Pancreas (tissue), 10 donors: ENCODE measurements at regions not wholly inside any gene's neighbourhood (a gene's known extent, or its start where the extent isn't known, plus 50 kb on each side); places are given as distances from the start of the nearest gene placed in this dataset.

Source experiments
- ATAC-seq, 4 donors: fragments of 200-7000 bp; cut with Tn5 transposase; one replicate each; pipeline versions ENCODE4 v1.8.0 to v1.9.1; 2020; ENCODE audit warnings: mild to moderate bottlenecking in 4 of 4, moderate library complexity in 4 of 4
- DNase-seq, 6 donors: peaks; one replicate each; pipeline ENCODE4 v3.0.0-alpha.2; 2020
- FAIRE-seq: peaks from 2 replicates; lab custom pipeline; 2012; peaks lifted over from hg19 to GRCh38; lab: Jason Lieb, UNC
- H3K27ac ChIP-seq, 4 donors: fragments of 200-600 bp; sonication (generic); 1 replicate in 3 of 4; 2 replicates in 1 of 4; pipeline versions ENCODE4 v1.5.0 to v1.8.0; 2020
- H3K27me3 ChIP-seq, 4 donors: fragments of 200-600 bp; one replicate each; pipeline ENCODE4 v1.8.0; 2021
- H3K36me3 ChIP-seq, 3 donors: fragments of 200-600 bp; sonication (generic) in 1 of 3; one replicate each; pipeline versions ENCODE4 v1.5.0 to v1.8.0; 2020 to 2021
- H3K4me1 ChIP-seq, 3 donors: fragments of 200-600 bp; one replicate each; pipeline ENCODE4 v1.8.0; 2021
- H3K4me3 ChIP-seq, 4 donors: fragments of 200-600 bp; sonication (generic) in 2 of 4; one replicate each; pipeline versions ENCODE4 v1.5.0 to v1.8.0; 2020 to 2021
- H3K9me3 ChIP-seq, 4 donors: fragments of 200-600 bp; one replicate each; pipeline ENCODE4 v1.8.0; 2021
- WGBS, 2 donors: extraction: QIAGEN DNeasy Blood & Tissue Kit; methylation state at CpG; one replicate each; pipeline ENCODE4 v1.1.7; 2013; 5-methylcytosine and 5-hydroxymethylcytosine counted together
- intact Hi-C, 3 donors: fragments of 100-400 bp; cut with DNase I; formaldehyde crosslinking; loops; one replicate each; pipeline versions ENCODE4 v1.11.1 to v1.14.2; 2022
- TF ChIP-seq, protein P1 (sequence below), 4 donors: fragments of 200-600 bp; sonication (generic) in 3 of 4; IDR thresholded peaks; one replicate each; pipeline versions ENCODE4 v1.5.0 to v1.8.0; 2021; ENCODE audit warnings: antibody characterized with exemption in 4 of 4
- donor health status: healthy with polysubstance abuse.
- donor health status: DM: no; HTN: no; CAD: no; lungs with moderate emphysema.
- donor health status: DM: no; HTN: no; CAD: no.
- donor health status: control.
- donor health status: control.
- donor health status: Bipolar disorder and iron deficiency.
- donor health status: DM: yes; HTN: yes; CAD: no.
- donor health status: DM: no; HTN: no; CAD: no.
- donor health status: DM: no; HTN: no; CAD: no.
- donor health status: DM: yes; HTN: yes; CAD: no.

DNA sequence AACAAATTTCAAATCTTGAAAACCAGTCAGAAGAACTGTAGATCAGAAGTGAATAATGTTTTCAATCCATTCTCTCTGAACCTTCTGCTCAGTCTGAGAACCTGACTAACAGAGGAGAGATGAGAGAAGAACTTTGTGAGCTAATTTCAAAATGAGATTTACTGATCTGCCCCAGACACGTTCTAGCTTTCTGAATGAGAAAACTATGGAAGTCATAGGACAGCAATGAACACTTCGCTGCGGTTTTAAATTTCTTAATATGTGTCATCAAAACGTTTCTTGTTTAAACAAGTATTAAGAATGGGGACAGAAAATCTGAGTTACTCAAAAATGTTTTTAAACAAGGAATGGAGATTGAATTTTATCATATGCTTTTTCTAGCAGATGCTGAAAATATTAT lies 66.6 kb upstream of the FAR2 start:
- Histone ChIP-seq H3K36me3 (no peaks in the 10 kb centered on the region), H3K4me3 (no peak overlapping the region), H3K27ac (no peak overlapping the region), H3K9me3 (no peaks in the 10 kb centered on the region), H3K4me1 (no peaks in the 10 kb centered on the region), H3K27me3 (no peaks in the 10 kb centered on the region)
- FAIRE-seq (no peak), DNase-seq (no peak), ATAC-seq (no peak)
- WGBS, 2 donors, result 47 to 57% methylated on average over 4 of the region's 4 CpGs
- TF ChIP-seq, protein P1, sequence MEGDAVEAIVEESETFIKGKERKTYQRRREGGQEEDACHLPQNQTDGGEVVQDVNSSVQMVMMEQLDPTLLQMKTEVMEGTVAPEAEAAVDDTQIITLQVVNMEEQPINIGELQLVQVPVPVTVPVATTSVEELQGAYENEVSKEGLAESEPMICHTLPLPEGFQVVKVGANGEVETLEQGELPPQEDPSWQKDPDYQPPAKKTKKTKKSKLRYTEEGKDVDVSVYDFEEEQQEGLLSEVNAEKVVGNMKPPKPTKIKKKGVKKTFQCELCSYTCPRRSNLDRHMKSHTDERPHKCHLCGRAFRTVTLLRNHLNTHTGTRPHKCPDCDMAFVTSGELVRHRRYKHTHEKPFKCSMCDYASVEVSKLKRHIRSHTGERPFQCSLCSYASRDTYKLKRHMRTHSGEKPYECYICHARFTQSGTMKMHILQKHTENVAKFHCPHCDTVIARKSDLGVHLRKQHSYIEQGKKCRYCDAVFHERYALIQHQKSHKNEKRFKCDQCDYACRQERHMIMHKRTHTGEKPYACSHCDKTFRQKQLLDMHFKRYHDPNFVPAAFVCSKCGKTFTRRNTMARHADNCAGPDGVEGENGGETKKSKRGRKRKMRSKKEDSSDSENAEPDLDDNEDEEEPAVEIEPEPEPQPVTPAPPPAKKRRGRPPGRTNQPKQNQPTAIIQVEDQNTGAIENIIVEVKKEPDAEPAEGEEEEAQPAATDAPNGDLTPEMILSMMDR (IDR thresholded peaks at IDR 0.05), result no peak
- intact Hi-C loops, result no loop called here

DNA sequence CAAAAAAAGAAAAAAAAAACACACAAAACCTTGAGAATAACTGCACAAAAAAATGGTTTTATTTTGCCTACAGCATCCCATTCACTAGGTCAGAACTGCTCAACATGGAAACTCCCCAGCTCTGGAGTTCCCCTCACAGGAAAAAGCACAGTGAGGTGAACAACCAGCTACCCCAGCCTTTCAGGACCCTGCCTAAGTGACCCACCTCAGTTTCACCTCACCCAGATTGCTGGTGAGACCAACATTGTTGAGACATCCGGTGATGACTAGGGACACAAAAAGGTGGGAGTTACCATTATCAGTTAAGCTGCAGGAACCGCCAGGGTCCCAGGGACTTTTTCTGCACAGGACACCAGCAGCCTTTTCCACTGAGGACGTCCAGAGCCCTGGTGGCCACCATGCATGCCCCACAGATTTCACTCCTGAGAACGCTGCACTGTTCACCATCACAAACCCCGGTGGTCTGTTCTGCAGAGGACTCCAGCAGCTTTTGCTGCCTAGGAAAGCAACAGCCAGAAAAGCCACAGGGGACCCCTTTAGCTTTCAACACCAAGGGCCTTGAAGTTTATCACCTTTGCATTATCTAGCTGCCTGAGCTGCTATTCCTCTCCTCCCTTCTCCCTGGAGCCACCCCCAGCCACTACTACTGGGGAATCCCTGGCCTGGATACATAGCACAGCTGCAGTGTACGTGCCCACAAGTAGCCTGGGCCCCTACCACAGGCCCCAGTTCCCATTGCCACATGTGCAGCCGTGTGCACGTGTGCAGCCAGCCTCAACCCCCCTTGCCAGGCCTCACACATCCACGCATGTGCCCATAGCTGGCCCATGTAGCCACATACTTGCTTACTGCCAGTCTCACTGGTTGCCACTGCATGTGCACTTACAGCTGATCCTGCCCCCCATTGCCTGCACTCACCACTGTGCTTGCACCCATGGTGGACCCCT lies 62.5 kb upstream of the FAR2 start:
- Histone ChIP-seq H3K36me3 (no peaks in the 10 kb centered on the region), H3K4me1 (no peaks in the 10 kb centered on the region), H3K27ac (no peak overlapping the region), H3K9me3 (no peaks in the 10 kb centered on the region), H3K27me3 (no peaks in the 10 kb centered on the region), H3K4me3 (no peak overlapping the region)
- DNase-seq (peak in 1 of 6 donors; percentile 25), ATAC-seq (no peak), FAIRE-seq (no peak)
- WGBS, 2 donors, result 48 to 50% methylated on average over 9 of the region's 9 CpGs
- intact Hi-C loops, result no loop called here
- TF ChIP-seq, protein P1 (IDR thresholded peaks at IDR 0.05), result no peak

DNA sequence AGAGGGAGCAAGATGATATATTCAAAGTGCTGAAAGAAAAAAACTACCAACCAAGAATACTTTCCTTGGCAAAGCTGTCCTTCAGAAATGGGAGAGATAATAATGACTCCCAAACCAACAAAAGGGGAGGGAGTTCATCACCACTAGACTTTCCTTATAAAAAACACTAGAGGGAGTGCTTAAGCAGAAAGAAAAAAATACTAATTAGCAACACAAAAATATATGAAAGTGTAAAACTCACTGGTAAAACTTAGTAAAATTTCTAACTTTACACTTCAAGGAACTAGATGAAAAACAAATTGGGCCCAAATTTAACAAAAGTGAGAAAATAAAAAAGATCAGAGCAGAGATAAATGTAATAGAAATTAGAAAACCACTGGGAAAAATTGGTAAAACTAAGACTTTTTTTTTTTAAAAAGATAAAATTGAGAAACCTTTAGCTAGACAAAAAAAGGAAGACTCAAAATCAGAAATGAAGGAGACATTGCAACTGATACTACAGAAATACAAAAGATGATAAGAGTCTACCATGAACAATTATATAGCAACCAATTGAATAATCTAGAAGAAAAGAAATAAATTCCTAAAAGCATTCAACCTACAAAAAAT lies 60.4 kb upstream of the FAR2 start:
- no peak for DNase-seq
- TF ChIP-seq, protein P1 (IDR thresholded peaks at IDR 0.05), result no peak
- H3K4me1 ChIP-seq, result no peaks in the 10 kb centered on the region
- no peaks in the 10 kb centered on the region for H3K9me3 ChIP-seq
- no peaks in the 10 kb centered on the region for H3K27me3 ChIP-seq
- intact Hi-C loops, result no loop called here
- no peak for ATAC-seq
- no peak overlapping the region for H3K4me3 ChIP-seq
- H3K36me3 ChIP-seq, result no peaks in the 10 kb centered on the region
- peak; percentile 9 for FAIRE-seq
- no peak overlapping the region for H3K27ac ChIP-seq
